HepG2 (cell line): ENCODE measurements at regions not wholly inside any gene's neighbourhood (a gene's known extent, or its start where the extent isn't known, plus 50 kb on each side); places are given as distances from the start of the nearest gene placed in this dataset.

Source experiments
- CTCF ChIP-seq: sonication (generic); formaldehyde crosslinking; IDR thresholded peaks from 2 replicates; pipeline ENCODE4 v1.5.0; 2020; ENCODE audit warnings: mild to moderate bottlenecking, missing genetic modification reagents, moderate library complexity
- MAZ ChIP-seq, 2 experiments: sonication (generic) in 1 of 2; formaldehyde crosslinking in 1 of 2; IDR thresholded peaks; 2 replicates each; pipeline versions ENCODE4 v1.5.0 to v1.6.1; 2012 to 2020; ENCODE audit warnings: low read depth in 2 of 2, mild to moderate bottlenecking in 2 of 2, borderline replicate concordance in 1 of 2, improper control_type of control experiment in 1 of 2, low read length in 1 of 2, missing genetic modification reagents in 1 of 2, moderate library complexity in 1 of 2
- NFATC3 ChIP-seq: sonication (generic); formaldehyde crosslinking; IDR thresholded peaks from 2 replicates; pipeline ENCODE4 v1.5.1; 2020; ENCODE audit warnings: mild to moderate bottlenecking, missing genetic modification reagents
- RBM39 ChIP-seq: fragments of 200-400 bp; formaldehyde crosslinking; IDR thresholded peaks from one replicate; pipeline ENCODE4 v1.6.1; 2018; ENCODE audit warnings: antibody characterized with exemption, mild to moderate bottlenecking, low read depth, low read length; ENCODE audit not compliant: poor library complexity, severe bottlenecking
- RNF2 ChIP-seq: fragments of 450-650 bp; conservative IDR thresholded peaks from 2 replicates; pipeline ENCODE4 v1.6.1; 2016; ENCODE audit warnings: low read depth
- SIX4 ChIP-seq: sonication (generic); formaldehyde crosslinking; IDR thresholded peaks from 2 replicates; pipeline ENCODE4 v1.4.0; 2020; ENCODE audit warnings: missing genetic modification reagents
- ZFX ChIP-seq: sonication (generic); formaldehyde crosslinking; IDR thresholded peaks from 2 replicates; pipeline ENCODE4 v1.4.0; 2020; ENCODE audit warnings: mild to moderate bottlenecking, low read depth, missing genetic modification reagents, moderate library complexity
- ZNF20 ChIP-seq: sonication (generic); formaldehyde crosslinking; IDR thresholded peaks from 2 replicates; pipeline ENCODE4 v1.4.0; 2020; ENCODE audit warnings: mild to moderate bottlenecking, moderate library complexity, missing genetic modification reagents
- ZNF281 ChIP-seq: sonication (generic); formaldehyde crosslinking; IDR thresholded peaks from 2 replicates; pipeline ENCODE4 v1.4.0; 2020; ENCODE audit warnings: missing genetic modification reagents, borderline replicate concordance

GRCh38 chr4:143782521-143782920, 82.0 kb upstream of the FREM3 start:
- TF ChIP-seq ZNF20 (CRISPR knock-in tag) (no peak), CTCF (CRISPR knock-in tag) (no peak), NFATC3 (CRISPR knock-in tag) (no peak), RNF2 (no peak), MAZ (IDR thresholded peaks at IDR 0.05; ENCODE audit: borderline replicate concordance, low read depth, low read length) (no peak), MAZ (CRISPR knock-in tag; IDR thresholded peaks at IDR 0.05; ENCODE audit: low read depth) (no peak), ZFX (CRISPR knock-in tag) (no peak), RBM39 (no peak), ZNF281 (CRISPR knock-in tag) (no peak), SIX4 (CRISPR knock-in tag) (no peak)
